Sciatic nerve (tissue), 2 donors: ENCODE measurements at regions not wholly inside any gene's neighbourhood (a gene's known extent, or its start where the extent isn't known, plus 50 kb on each side); places are given as distances from the start of the nearest gene placed in this dataset.

ENCODE experiments used
- ATAC-seq: fragments of 200-7000 bp; cut with Tn5 transposase; one replicate; pipeline ENCODE4 v1.9.1; 2020; ENCODE audit warnings: mild to moderate bottlenecking, moderate library complexity
- DNase-seq: peaks from one replicate; pipeline ENCODE4 v3.0.0-alpha.2; 2020; ENCODE audit warnings: low spot score
- intact Hi-C: fragments of 100-400 bp; cut with DNase I; formaldehyde crosslinking; loops from one replicate; pipeline ENCODE4 v1.14.2; 2022
- donor health status: DM: no; HTN: no; CAD: no.
- donor health status: DM: no; HTN: no; CAD: no.

DNA sequence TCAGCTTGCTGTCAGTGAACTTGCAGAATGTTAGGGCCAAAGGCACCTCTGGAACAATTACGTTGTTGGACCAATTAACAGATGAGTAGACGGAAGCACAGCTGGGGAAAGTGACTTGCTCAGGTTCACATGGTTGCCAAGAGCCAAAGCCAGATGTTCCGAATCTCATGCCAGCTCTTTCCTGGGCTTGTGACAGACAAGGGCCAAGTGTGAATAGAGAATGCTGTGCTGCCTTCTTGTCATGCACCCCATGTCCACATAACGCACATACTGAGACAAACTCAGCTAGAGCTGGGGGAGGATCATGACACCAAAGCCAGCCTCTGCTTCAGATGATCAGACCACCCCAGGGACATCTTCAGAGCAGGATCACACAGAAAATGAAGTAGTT is 616.3 kb downstream of the INSC start:
- intact Hi-C loops = no loop called here
- DNase-seq = no peak
- peak; percentile 4 for ATAC-seq

DNA sequence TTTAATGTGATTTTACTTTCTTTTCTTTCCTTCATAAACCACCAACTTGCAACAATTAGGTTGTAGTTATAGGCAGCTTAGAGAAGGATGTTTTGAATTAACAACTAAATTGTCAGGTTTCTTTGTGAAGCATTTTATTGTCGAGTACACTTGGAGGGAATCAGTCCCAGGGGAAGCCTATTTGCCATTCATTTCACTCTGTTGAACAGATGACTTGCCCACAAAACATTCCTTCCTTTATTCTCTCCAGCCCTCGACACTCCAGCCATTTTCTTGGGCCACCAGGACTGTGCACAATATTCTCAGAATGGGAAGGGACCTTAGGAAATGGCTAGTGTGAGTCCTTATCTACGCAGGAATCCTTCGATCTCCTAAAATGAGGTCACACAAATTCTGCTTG is 620.6 kb downstream of the SOX6 start:
- intact Hi-C loops = no loop called here
- ATAC-seq (no peak), DNase-seq (no peak)

DNA sequence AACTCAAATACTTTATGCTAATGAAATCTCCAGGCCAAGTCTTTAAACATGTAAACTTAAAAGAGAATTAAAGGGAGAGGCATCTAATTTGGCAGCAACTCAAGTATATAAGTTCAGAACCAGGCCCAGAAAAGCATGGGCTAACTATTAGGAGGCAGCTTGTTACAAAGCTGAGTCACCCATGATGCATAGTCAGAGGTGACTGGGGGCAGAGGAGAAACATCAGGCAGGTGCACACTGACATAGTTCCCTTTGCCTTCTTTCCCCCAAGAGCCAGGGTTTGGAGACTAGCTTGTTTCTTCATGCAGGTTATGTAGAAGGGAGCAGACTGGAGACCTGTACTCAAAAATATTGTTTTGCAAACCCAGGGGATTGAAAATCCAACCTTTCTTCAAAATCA is 619.0 kb downstream of the SOX6 start:
- intact Hi-C loops = no loop called here
- ATAC-seq = no peak
- no peak for DNase-seq

DNA sequence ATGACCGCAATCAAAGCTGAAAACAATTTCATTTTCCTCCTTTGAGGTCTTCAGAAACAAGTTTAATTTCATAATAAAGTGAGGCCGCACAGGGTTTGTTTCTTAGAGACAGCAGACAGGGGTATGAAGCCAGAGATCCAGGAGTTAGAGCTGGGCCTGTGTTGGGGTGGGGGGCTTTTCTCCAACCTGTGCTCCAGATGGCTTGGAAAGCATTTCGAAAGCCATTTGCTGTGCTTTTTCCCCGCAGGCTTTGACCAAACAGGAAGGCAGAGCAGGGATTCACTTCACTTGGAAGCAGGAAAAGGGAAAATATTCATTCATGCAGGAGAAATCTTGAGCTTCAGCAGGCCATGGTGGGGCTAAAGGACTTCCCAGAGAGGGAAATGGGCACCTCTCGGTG is 617.4 kb downstream of the SOX6 start:
- no peak for DNase-seq
- intact Hi-C loops = no loop called here
- ATAC-seq = no peak

DNA sequence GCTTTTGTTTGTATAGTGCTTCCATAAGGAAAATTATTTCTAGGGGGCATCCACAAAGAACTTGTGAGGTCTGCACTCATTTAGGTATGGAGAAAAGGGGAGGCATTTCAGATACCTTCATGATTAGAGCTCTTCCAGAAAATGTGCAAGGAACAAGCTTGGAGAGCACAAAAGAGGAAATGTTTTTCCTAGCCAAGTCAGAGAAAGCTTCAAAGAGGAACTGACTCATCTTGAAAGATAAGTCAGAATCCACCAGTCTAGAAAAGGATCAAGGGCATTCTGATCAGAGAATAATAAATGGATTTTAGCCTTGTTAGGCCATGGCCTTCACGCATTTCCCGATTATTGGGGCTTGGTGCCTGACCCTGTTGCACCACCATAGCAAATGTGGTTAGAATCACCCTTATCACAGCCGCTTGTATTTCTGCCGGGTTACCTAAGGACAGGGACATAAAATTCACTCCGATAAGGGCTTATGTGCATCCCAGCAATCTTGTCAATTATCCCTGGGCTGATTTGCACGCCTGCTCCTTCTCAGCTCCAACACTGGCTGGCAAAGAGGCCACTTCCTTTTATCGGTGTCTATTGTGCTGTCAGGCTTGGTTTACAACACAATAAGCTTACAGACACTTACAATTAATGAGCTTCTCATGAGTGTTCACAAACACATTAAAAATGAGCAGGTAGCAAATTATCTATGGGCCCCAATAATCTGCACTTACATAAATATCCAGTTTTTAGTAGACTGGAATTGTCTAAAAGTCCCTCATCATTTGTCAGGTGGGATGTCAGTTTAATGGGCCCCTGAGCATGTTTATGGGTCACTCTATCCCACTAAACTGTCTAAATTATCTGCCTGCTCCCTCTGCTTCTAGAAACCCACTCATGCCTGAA is 613.5 kb downstream of the SOX6 start:
- intact Hi-C loops = no loop called here
- DNase-seq = no peak
- no peak for ATAC-seq

DNA sequence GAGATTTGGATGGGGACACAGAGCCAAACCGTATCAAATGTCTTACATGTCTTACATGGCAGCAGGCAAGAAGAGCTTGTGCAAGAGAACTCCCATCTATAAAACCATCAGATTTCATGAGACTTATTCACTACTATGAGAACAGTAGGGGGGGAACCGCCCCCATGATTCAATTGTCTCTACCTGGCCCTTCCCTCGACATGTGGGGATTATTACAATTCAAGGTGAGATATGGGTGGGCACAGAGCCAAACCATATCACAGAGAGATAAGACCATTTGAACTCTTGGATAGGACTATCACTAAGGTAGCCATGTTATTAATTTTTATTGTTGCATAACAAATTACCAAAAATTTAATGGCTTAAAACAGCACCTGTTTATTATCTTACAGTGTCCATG is 611.7 kb downstream of the SOX6 start:
- intact Hi-C loops = no loop called here
- DNase-seq (no peak), ATAC-seq (no peak)

DNA sequence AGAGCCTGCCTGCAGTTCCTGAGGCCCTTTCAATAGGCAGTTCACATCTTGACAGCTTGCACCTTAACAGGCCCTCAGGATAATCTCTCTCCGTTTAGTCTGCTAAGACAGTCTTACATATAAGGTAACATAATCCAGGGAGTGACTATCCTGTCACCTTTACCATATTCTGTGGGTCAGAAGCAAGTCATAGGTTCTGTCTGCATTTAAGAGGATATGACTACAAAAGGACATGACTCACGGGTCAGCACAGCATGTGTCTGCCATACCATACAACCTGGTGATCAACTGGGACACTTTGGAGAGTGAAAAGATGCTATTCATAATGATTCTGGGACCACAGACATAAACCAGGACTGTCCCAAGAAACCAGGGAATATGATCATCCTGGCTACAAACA is 611.1 kb downstream of the SOX6 start:
- no peak for DNase-seq
- intact Hi-C loops = no loop called here
- ATAC-seq = no peak

DNA sequence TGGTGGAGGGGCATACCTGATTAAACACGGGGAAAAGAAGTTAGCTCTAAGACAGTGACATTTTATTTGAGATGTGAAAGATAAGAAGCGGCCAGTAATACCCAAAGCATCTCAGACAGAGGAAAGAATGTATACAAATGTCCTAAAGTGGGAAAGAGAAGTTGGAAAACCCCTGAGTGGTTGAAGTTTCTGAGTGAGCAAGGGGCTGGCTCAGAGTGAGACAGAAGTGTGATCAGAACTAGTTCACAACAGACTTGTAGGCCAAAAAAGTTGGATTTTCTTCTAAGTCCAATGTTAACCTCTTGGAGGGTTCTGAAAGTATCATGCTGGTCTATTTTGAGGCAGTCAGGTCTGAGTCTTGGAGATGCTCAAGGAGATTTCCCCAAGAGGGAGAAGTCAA is 608.7 kb downstream of the SOX6 start:
- intact Hi-C loops = no loop called here
- DNase-seq (no peak), ATAC-seq (no peak)

DNA sequence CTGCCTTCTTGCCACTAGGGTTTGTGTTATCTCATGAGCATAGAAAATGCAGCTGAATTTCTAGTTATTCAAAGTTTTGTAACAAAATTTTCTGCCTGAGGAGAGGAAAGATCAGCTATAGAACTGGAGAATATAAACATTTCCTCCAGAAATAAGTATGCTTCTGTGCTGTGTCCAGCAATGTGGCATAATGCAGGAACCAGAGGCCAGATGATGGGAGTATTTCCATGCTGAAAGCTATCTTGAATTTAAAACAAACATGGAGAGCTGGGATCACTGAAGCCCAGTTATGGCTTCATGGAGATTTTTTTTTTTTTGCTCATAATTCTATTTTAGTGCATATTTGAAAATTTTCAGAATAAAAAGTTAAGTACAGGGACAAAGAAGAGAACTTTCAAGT is 608.2 kb downstream of the SOX6 start:
- ATAC-seq = no peak
- intact Hi-C loops = no loop called here
- no peak for DNase-seq

DNA sequence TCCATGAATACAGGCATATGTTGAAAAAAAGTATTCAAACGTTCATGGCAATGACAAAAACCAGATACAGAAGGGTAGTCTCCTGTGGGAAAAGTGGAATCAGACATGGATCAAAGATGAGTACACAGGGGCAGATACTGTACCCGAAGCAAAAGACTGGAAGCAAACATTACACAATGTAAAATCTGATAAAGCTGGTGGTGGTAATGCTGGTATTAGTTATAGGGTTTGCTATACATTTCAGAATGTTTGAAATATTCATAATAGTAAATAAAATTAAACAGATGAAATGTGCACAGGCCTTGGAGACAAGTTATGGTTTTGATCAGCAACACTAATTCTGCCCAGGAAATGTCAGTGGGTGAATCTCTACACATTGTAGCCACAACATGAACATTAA is 607.6 kb downstream of the SOX6 start:
- no peak for ATAC-seq
- DNase-seq = no peak
- intact Hi-C loops = no loop called here

DNA sequence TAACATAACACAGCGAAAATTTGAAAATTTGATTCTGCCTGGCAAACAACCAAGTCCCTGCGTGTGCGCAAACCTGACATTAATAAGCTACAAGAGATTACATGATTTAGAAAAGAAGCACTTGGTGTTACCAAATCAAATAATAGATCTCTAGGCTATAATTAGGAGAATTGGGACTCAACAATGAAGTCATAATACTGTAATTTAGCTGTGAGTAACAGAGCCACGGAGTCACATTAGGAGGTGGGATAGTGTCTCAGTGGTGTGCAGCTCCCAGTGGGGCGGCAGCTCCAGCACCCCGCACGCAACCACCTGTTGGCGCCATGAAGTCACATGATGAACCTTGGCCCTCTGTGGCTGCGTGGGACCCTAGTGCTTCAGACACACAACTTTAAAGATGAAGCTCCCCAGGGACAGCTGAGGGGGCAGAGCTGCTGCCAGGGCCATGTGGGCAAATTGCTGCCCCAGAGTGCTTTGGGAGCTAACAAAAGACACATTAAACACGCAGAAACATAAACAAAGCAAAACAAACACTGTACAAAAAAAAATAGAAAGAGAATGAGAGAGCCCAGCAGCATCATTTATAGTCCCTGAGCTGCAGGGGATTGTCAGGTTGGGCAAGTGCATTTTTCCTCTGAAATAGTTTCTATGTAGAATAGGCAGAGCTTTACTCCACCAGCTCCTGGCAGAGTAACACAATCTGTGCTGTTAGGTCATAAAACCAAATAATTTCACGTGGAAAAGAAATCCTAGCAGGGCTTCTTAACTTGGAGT is 605.6 kb downstream of the SOX6 start:
- intact Hi-C loops = no loop called here
- DNase-seq (no peak), ATAC-seq (no peak)

DNA sequence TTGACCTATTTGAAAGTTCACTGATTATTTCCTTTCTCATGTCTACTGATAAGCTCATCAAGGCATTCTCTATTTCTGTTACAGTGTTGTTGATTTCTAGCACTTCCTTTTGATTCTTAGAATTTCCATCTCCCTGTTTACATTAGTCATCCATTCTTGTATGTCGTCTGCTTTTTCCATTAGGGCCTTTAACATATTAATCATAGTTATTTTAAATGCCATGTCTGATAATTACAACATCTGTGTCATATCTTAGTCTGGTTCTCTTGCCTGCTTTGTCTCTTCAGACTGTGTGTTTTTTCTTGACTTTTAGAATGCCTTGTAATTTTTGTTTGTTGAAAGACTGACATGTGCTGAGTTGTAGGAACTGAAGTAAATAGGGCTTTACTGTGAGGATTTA is 602.1 kb downstream of the SOX6 start:
- no peak for ATAC-seq
- intact Hi-C loops = no loop called here

DNA sequence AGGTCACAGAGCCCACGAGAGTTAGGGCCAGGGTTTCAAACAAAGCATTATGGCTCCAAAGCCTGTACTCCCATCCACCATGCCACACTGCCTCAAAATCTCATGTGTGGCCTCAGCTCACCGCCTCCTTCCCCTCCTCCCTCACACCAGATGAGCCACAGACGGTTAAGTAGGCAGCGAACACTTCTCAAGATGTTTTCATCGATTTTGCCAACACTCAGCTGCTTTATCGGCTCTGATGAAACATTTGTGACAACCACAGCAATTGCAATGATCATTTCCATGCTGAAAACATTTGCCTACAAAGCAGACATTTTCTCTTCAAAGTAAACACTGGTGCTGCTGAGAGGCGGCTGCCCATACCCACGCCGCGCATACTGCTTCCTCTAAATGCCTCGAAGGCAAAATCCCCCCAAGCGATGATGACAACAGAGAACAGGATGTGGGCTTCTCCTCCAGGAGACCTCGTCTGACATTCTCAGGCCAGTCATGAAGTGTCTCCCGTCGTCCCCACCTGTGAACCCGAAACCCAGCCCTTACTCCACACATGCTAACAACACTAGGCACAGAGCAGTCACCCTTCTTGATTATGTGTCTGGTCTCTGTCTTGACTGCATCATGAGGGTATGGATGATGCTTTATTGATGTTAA is 599.2 kb downstream of the SOX6 start:
- intact Hi-C loops = no loop called here
- DNase-seq (no peak), ATAC-seq (no peak)

More for the DNA sequence above, 602.1 kb downstream of the SOX6 start:
- DNase-seq = no peak

DNA sequence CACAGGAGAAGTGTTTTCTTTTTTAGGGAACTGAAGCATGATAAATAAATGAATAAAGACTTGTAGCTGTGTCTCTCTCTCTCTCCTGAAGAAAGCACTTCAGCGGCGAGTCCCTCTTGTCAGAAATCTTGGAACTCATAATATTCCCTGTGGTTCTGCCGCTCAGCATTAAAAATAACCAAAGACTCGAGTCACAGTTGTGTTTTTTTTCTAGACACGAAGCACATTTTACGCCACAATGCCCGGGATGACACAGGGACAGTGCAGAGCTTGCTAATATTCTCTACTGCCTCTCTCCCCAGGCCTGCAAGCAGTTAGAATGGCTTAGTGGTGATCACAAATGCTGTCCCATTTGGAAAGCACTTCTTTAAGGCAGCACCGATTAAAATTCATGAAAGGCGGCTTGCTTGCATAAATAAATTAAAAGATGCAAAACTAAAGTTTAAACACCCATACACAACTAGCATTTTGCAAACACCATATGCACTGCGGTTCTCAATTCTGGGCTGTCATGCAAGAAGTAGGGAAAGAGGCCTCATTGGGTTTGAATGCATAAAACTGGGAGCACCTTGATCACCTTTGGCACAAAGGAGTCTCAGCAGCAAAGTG is 597.4 kb downstream of the SOX6 start:
- no peak for ATAC-seq
- no peak for DNase-seq
- intact Hi-C loops = no loop called here

DNA sequence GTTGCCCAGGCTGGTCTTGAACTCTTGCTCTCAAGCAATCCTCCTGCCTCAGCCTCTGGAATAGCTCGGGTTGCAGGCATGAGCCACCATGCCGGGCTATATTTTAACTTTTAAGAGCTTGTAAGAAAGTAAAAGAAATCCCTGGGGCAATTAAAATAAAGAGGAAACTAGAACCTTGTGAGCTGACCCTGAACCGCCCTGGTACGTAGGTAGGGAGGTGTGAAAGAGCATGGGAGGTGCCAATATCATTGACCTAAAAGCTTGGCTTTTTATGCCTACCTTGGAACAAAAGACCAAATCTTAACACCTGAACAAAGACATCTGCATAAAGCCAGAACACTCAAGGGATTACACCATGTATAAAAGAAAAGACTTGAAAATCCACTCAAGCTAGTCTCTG is 595.1 kb downstream of the SOX6 start:
- DNase-seq = no peak
- no peak for ATAC-seq
- intact Hi-C loops = no loop called here

DNA sequence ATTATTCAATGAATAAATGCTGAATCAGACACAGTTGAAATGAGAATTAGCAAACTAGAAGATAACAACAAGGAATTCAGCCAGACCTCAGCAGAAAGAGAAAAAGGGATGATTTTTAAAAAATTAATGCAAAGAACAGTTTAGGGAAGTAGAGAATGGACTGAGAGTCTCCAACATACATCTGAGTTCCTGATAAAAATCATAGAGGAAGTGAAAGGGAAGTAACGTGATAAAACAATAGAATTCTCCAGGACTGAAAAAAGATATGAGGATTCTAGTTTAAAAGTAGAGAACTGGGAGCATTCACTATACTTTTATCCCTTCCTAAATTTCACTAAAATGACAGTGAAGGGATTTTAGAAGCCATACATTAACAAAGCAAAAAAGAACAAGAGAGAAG is 592.0 kb downstream of the SOX6 start:
- intact Hi-C loops = no loop called here
- ATAC-seq = no peak
- no peak for DNase-seq

DNA sequence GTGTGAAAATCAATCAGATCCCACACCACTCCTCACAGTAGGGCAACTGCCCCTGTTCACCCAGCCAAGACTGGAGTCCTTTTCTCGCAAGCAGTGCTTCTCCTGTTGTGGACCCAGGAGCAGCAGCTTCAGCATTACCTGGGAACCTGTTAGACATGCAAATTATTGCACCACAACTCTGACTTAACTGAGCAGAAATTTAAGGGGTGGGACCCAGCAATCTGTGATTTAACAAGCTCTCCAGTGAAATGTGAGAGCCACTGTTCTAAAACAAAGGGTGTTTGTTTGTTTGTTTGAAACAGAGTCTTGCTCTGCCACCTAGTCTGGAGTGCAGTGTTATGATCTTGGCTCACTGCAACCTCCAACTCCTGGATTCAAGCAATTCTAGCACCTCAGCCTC is 591.4 kb downstream of the SOX6 start:
- ATAC-seq (no peak), DNase-seq (no peak)
- intact Hi-C loops = no loop called here

DNA sequence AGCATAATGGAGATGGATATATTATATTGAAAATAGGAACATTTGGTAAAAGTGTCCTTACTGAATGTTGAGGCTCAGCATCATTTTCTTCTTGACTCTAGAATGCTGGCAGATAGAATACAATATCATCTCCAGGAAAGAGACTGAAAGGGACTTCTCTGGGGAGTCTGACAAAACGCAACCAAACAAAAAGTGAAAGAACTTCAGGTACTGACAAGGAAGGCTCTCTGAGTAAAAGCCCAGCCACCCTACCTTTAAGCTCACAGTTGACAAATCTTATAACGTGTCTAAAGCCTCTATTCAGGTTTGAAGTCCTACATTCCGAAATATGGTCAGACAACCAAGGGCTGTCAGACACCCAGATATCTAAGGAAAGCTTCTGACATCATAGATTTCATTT is 590.8 kb downstream of the SOX6 start:
- DNase-seq (no peak), ATAC-seq (no peak)
- intact Hi-C loops = no loop called here

DNA sequence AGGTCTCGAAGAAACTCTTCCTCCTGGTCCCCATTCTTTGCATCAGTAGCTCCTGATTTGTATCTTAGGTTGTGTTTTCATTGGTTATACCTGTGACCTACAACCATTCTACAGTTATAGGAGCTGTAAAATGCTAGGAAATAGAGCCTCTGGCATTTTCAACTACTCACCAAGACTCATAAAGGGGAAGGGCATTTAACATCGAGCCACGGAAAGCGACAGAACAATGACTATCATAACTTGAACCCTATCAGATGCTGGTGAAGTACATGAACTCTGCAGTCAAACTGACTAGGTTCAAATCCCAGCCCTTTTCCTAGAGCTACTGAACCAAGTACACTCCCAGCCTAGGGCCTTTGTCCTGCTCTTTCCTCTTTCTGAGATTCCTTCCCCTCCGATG is 588.0 kb downstream of the SOX6 start:
- DNase-seq = no peak
- intact Hi-C loops = no loop called here
- ATAC-seq = no peak

DNA sequence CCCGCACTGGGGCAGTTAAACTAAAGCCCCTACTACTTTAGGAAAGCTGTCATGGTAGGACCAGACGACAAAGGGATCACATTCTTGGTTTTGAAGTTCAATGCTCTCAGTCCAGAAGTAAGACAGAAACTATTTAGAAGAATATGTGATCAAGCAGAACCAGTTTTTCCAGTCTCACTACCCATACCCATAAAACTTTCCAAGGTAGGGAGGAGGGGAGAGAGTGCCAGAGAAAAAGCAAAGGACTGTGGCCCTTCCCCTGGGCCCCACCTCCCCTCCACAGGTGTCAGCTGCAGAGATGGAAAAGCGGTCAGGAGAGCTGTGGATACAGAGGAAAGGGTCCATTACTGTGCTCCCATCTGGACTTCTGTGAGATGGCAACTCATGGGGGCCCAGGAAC is 587.1 kb downstream of the SOX6 start:
- no peak for ATAC-seq
- intact Hi-C loops = no loop called here
- no peak for DNase-seq
